DMS53 treated with DMSO at 0.1 percent for 48 hours (cell line): ENCODE measurements at regions not wholly inside any gene's neighbourhood (a gene's known extent, or its start where the extent isn't known, plus 50 kb on each side); places are given as distances from the start of the nearest gene placed in this dataset.
"Not testable (repeated sequence)": the region's sequence is repeated elsewhere in the genome, so short reads cannot be mapped to it uniquely, and the experiment has no call there.

Experiments used
- DNase-seq: peaks from one replicate; lab custom pipeline; 2025; ENCODE audit not compliant: unreplicated experiment; lab: John Stamatoyannopoulos, UW

DNA sequence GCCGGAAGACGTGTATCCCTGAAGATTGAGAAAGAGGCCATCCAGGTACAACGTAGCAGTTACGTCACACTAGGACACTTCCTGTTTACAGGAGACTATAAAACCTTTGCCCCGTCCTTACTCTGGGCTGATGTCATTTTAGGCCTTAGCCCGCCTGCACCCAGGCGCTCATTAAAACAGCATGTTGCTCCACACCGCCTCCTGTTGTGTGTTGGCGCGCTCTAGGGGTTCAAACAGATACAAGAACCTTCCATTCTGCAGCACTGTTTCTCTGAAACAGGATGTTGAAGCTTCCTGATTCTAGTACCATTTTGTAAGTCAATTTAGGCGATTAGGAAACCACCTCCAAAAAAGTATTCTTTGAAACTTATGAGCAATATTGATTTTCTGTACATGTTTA is 722.1 kb downstream of the PCDH7 start:
- no peak for DNase-seq

DNA sequence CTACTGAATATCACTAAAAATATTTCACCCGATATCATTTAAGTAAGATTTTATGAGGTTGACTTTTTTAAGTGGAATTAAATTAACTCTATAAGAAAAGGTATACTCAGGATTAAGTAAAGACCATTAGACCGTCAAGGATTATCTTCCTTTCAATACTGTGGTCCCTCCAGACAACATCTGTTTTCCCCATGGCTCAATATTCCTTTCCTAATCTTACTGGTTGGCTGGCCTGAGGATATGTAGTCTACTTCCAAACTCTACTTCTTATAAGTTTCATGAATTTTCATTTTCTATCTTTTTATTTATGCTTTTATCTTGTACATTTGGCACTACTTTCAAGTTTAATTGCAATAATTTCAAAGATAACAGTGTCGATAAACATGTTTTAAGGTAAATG is 725.4 kb downstream of the PCDH7 start:
- DNase-seq: no peak

DNA sequence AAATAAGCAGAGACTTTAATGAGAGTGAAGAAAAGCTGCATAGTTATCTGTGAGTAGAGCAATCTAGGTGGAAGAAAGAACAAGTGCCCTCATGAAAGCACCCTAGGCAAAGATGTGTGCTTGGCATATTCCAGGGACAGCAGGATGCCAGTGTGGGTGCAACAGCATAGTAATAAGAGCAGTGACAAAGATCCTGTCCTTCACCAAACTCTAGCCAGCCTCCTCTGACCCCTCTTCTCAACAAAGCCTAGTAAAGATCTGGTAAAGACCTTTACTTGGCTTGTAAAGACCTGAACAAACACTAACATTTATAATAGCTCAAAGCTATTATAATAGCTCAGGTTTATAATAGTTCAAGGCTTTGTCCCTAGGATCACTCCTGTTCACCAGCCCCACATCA is 735.4 kb downstream of the PCDH7 start:
- no peak for DNase-seq

DNA sequence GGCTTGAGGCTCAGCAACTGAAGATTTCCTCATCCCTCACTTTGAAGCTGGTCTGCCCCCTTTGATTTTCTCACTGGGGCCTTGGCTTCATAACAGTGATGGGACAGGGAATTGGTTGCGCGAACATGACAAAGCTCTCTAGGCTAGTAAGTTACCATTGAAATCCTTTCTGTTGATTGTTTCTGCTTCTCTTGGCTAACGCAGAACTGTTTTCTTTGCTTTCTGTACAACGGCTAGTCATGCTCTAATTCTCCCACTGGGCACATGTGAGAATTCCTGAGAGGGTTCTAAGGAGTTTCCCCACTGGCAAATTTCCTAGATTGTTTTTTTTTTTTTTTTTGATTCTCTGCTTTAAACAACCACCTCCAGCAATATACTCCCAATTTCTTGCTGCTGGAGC is 738.6 kb downstream of the PCDH7 start:
- DNase-seq: no peak

DNA sequence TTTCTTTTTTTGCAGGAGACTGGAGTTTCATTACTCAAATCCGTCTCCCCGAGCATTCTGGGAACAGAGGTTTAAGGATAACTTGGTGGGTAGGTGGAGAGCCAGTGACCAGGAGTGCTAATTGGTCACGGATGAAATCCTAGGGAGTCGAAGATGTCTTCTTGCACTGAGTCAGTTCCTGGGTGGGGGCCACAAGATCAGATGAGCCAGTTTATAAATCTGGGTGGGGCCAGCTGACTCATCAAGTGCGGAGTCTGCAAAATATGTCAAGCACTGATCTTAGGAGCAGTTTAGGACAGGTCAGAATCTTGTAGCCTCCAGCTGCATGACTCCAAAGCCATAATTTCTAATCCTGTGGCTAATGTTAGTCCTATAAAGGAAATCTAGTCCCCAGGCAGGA is 741.3 kb downstream of the PCDH7 start:
- DNase-seq: no peak

DNA sequence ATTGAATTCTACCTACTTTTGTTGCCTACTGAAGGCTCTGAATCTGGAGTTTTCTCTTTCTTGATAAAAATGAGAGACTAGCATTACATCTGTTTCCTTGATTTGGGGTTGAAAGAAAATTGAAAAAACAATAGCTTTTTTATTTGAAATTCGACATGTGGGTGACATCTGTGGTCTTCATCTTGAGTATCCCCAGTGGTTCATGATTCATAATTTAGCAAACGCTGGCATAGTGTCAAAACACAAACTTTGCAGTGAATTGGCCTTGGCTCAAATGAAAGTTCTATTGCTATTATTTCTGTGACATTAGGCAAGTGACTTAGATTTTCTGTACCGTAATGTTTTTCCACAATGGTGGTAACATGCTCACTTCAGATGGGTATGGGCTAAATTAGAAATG is 747.6 kb downstream of the PCDH7 start:
- DNase-seq: no peak

DNA sequence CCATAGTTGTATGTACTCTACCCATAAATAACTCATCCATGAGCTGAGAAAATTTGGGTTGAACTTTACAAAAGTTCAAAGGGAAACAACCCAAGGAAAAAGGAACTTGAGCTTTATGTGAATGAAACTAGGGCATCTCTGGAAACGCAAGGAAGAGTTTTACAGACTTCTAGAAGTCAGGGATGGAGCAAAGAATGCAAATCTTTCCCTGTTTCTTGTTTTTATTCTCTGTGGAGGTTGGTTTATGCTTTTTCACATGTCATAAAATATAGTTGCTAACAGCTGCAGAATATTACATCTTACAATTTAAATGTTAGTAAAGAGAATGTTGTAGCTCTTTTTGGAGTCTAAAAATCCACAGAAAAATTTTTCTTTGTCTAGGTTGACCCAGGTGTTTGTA is 754.1 kb downstream of the PCDH7 start:
- DNase-seq: no peak

DNA sequence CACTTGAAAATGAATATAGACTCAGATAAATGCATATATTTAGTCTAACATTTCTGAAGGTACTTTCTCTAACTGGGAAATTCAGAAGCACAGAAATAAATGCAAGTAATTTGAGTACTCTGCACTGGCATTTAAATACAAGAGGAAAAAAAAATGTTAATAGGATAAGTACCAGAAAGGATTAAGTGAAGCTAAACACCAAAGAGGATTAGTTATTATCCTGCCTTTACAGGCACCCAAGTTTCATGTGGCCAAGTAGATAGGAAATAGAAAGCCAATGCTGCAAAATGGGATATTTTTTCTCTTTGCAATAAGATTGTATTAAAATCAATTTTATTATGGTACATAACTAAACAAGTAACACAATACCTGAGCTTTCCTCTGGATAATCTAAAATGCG is 762.5 kb downstream of the PCDH7 start:
- DNase-seq: no peak

DNA sequence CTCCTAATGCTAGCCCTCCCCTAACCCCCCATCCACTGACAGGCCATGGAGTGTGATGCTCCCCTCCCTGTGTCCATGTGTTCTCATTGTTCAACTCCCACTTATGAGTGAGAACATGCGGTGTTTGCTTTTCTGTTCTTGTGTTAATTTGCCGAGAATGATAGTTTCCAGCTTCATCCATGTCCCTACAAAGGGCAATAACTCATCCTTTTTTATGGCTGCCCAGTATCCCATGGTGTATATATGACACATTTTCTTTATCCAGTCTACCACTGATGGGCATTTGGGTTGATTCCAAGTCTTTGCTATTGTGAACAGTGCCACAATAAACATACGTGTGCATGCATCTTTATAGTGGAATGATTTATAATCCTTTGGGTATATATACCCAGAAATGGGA is 779.0 kb downstream of the PCDH7 start:
- DNase-seq: not testable (repeated sequence)

DNA sequence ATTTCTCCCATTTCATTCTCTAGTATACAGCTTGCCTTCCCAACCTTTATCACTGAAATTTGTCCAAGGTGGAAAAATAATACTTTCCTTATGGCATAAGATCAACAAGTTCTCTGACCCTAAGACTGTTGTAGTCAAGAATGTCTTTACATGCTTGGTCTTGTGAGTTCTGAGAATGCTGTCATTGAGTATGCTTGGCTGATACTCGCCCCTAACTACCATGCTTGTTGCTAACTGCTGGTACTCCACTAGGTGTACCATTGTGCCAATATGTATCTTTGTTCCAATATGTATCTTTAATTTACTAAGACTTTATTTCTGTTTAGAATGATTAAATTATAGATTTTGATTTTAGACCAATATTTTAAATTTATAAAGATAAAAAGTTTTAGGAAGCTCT is 796.4 kb downstream of the PCDH7 start:
- no peak for DNase-seq

DNA sequence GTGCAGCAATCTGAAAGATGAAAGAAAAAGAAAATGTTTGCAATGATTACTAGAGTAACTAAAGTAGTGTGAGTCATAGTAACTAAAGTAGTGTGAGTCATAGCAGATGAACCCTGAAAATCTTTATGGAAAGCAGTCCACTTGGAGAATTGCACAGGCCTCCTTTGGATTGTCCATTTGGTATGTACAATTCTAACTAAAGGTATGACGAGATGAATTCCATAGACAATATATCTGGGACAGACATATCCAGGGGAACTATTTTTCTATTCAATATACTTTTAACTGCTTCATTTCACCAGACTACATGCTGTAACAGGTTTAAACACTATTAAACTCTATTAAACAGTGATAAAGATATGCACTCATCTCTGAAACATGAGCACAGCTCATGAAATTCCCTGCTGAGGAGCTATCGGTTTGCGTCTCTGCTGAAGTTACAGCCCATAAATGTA is 798.7 kb downstream of the PCDH7 start:
- peak; percentile 94 for DNase-seq

DNA sequence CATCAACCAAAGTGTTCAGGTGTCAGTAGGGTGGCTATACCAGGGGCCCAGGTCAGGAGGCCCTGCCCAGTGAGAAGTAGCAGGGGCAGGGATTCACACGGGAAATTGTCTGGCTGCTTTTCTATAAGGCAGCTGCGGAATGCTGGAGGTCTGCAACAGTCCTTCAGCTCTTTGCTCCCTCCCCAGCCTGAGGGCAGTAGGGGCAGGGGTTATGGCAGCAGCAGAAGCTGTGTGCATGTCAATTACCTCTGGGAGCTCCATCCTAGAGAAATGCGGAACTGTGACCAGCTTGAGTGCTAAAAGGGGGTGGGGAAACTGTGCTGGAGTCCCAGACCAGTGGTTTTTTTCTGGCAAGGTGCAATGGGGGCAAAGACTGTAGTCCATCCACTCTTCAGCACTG is 810.4 kb downstream of the PCDH7 start:
- no peak for DNase-seq

DNA sequence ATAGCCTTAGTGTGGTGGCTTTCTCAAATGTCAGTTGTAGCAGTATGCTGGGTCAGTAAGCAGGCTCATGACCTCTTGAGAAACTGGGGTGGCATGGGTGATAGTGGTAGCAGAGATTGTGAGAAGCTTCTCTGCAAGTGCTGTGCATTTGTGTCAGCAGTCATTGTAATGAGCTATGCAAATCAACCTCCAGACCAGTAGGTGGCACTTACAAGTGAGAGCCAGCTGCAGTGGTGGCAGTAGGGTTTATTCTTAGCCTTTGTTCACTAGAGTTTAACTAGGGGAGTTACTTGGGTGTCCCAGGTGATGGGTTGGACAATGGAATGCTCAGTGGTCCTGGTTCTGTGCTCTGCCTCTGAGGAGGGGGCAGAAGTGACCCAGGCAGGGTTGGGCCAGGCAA is 818.7 kb downstream of the PCDH7 start:
- DNase-seq: no peak

DNA sequence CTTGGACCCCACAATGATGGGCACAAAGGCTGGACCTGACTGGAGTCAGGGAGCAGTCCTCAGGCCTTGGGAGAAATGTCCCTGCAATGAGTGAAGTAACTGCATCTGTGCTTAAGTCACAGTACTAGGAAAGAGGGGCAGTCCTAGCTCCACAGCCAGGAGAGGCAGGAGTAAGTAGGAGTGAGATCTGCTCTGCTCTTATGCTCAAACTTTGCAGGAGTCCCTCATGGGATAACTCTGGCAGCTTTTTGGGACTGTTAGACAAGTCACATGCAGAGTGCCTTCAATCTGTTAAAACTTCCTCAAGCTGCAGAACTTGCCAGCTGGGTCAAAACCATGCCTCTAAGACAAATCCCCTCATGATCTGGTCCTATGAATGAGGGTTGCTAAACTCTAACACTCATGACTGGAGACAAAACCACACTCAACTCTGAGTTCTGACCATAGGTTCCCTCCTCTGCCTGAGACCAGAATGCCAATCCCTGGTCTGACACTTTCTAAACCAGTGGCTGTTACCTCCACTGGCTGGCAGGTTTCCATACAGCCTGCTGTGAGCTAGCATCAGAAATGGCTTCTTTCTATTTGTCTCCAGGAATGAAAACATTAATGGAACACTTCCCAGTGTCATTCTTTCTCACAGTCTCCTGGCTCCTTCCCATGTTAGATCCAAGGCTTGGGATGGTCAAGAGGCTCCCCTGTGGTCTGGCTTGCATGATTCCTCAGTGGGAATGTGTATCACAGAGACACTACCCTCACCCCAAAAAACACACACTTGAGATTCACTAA is 819.3 kb downstream of the PCDH7 start:
- no peak for DNase-seq

DNA sequence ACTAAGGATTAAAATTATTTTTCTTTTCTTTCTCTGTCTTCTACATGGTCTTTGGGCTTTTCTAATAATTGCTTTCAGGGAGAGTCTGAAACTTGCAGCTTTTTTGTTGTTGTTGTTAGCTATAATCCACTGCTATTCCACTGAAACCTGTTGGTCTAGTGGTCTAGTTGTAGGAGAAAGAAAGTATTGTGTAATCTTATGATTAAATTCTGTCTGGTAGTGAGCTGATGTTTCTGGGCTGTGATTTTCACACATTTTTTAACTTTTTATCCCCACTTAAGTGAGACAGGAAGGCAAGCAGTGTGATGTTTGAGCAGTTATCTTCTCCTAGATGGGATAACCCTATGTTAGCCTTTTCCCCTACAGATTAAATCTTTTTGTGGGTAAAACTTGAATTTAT is 825.2 kb downstream of the PCDH7 start:
- DNase-seq: no peak

DNA sequence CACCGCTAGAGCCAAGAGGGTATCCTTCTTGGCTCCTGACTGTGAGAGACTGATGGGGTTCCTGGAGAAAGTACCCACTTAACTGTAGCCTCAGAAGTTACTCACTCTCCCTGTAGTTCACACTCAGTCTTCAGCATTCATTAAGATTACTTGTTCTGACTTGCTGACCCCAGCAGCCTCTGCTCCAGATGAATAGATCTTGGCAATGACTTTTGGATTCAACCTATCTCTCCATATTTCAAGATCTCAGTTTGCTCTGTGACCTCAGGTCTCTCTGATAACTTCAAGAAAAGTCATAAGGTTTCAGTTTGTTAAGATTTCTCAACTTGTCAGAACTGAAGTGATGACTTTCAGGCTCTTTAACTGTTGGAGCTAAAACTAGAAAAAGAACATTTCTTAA is 825.6 kb downstream of the PCDH7 start:
- no peak for DNase-seq

DNA sequence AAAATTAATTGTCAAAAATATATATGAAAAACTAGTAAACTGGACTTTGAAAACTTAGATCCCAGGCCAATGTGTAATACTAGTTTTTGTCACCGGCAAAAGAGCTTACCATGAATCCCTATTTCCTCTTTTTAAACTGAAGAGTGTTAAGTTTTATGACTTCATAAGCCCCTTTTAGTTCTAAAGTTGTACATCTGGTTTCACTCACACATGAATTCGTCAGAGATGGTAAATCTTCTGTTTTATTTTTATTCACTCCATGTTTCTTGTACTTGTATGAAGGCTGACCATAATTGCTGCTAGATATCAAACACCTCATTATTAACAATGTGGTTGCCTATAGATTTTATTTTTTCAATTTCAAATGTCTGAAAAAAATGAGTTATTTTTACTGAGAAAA is 827.9 kb downstream of the PCDH7 start:
- DNase-seq: no peak

DNA sequence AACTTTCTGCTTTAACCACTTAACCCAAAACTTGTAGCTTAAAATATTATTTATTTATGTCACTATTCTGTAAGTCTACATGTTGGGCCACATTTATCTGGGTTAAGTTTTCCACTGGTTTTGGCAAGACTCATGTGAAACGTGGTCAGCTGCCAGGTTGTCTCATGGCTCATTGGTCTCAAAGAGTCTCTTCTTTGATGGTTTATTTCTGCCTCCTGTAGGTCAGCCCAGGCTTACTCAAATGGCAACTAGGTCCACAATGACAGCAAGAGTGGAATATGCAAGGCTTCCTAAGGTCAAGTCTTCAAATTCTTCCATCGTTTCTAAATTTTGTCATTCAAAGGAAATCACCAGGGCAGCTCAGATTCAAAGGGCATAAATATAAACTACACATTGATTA is 828.7 kb downstream of the PCDH7 start:
- DNase-seq: no peak

DNA sequence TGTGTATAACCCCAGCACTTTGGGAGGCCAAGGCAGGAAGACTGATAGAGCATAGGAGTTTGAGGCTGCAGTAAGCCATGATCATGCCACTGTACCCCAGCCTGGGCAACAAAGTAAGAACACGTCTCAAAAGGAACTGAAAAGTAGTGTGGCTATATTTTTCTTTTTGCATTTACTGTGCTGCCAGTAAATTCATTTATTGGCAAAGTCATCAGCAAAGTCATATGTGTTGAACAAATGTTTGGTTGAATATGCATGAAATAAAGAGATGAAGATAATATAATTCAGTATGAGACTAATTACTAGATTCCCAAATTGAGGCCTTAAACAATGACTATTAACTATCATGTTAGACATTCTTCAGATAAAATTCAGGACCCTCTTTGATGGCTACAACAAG is 829.1 kb downstream of the PCDH7 start:
- no peak for DNase-seq

DNA sequence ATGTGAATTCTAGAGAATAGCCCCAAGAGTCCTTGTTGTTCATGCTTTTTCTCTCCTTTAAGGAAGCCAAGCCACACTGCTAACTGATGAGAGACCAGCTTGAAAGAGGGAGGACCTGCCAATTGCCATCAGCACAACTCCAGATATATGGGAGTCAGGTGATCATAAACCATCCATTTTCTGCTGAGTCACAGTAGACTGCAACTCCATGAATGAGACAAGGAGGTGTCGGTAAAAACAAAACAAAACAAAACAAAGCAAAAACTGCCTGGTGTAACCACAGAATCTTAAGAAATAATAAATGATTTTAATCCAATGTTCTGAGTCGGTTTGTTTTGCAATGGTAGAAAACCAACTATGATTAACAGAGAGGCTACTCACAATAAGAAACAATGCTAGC is 837.3 kb downstream of the PCDH7 start:
- DNase-seq: peak; percentile 31

DNA sequence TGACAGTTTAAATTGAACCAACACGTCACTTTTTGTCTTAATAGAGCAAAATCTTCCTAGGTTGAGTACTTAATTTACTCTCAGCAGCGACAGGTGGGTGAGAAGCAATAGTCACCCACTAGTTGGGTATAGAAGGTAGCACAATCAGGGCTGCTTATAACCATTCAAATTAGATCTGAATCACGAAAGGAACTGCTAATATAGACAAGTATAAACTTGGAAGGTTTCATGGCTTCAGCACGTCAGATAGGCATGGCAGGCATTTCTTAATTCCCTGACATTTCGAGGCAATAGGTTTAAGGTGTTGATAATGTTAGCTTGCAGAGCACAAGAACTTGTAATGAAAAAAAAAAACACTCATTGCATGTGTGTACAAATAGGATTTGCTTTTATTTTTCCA is 853.4 kb downstream of the PCDH7 start:
- no peak for DNase-seq

DNA sequence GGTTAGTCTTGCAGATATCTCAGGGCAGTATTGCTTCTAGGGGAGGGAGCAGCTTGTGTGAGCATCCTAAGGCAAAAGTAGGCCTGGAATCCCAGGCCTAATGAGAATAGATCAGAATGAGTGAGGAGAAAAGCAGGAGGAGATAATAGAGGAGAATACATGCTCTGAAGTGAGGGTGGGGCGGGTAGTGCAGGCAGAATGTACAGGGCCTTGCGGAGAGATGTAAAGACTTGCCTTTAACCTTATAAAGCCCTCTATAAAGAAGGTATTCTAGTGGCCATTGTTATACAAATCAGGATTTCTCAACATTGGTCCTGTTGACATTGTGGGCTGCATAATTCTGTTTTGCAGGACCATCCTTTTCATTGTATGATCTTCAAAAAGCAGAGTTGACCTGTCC is 855.3 kb downstream of the PCDH7 start:
- no peak for DNase-seq

DNA sequence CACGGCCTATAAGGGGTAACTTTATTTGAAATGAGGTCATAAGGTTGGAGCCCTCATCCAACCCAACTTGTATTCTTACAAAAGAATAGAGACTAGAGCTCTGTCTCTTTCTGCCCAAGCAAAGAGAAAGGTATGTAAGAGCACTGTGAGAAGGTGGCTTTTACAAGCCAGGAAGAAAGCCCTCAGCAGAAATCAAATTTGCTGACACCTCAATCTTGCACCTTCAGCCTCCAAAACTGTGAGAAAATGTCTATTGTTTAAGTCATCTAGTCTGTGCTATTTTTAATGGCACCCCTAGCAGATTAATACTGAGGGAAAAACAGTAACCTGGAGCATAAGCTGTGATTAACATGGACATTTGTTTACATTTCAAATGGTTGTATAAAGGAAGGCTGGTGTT is 860.7 kb downstream of the PCDH7 start:
- DNase-seq: no peak
